PC-3 (cell line): ENCODE measurements at regions not wholly inside any gene's neighbourhood (a gene's known extent, or its start where the extent isn't known, plus 50 kb on each side); places are given as distances from the start of the nearest gene placed in this dataset.

Experiments
- ATAC-seq: fragments of 200-7000 bp; cut with Tn5 transposase; 2 replicates; pipeline ENCODE4 v1.9.1; 2020; ENCODE audit warnings: mild to moderate bottlenecking, moderate library complexity
- BruUV-seq: library from RNA; stranded (reverse); fragments of 400-500 nt; replicated peaks from 2 replicates; lab custom pipeline; 2021; lab: Mats Ljungman, UMichigan
- CTCF ChIA-PET: fragments of 300-600 bp; sonication (Branson Sonifier 250); formaldehyde crosslinking; loops from one replicate; lab custom pipeline; 2022; ENCODE audit warnings: antibody characterized with exemption; lab: Charles Lee
- POLR2A ChIA-PET: fragments of 300-600 bp; sonication (Branson Sonifier 250); formaldehyde crosslinking; loops from one replicate; lab custom pipeline; 2022; ENCODE audit warnings: antibody characterized with exemption; ENCODE audit not compliant: unreplicated experiment; lab: Charles Lee
- DNase-seq: peaks from one replicate; pipeline ENCODE4 v3.0.0-alpha.2; 2015
- H2AFZ ChIP-seq: fragments of 300-600 bp; sonication (generic); 2 replicates; pipeline ENCODE4 v1.6.0; 2016; ENCODE audit warnings: antibody characterized with exemption, low read length
- H3F3A ChIP-seq: fragments of 300-600 bp; sonication (generic); one replicate; pipeline ENCODE4 v1.6.0; 2017; ENCODE audit warnings: antibody characterized with exemption, low read length, control low read depth, mild to moderate bottlenecking; ENCODE audit not compliant: unreplicated experiment
- H3K27ac ChIP-seq: fragments of 300-600 bp; sonication (generic); 2 replicates; pipeline ENCODE4 v1.5.1; 2016; ENCODE audit warnings: mild to moderate bottlenecking, low read length
- H3K27me3 ChIP-seq: fragments of 300-600 bp; sonication (generic); 2 replicates; pipeline ENCODE4 v1.6.1; 2016; ENCODE audit warnings: low read length, mixed read lengths
- H3K36me3 ChIP-seq: fragments of 300-600 bp; sonication (generic); 2 replicates; pipeline ENCODE4 v1.6.1; 2016; ENCODE audit warnings: low read depth, mixed run types, low read length, mixed read lengths
- H3K4me1 ChIP-seq: fragments of 300-600 bp; sonication (generic); 2 replicates; pipeline ENCODE4 v1.5.1; 2016; ENCODE audit warnings: low read length; ENCODE audit not compliant: insufficient read depth
- H3K4me2 ChIP-seq: fragments of 300-600 bp; sonication (generic); 2 replicates; pipeline ENCODE4 v1.6.0; 2016; ENCODE audit warnings: low read length
- H3K4me3 ChIP-seq: fragments of 300-600 bp; sonication (generic); 2 replicates; pipeline ENCODE4 v1.5.1; 2016; ENCODE audit warnings: mild to moderate bottlenecking, low read length, mixed read lengths
- H3K79me2 ChIP-seq: fragments of 300-600 bp; sonication (generic); 2 replicates; pipeline ENCODE4 v1.6.1; 2017; ENCODE audit warnings: low read length, mixed read lengths
- H3K9ac ChIP-seq: fragments of 300-600 bp; sonication (generic); 2 replicates; pipeline ENCODE4 v1.6.0; 2016; ENCODE audit warnings: mild to moderate bottlenecking, low read length
- H3K9me2 ChIP-seq: fragments of 300-600 bp; sonication (generic); replicated peaks from 2 replicates; pipeline ENCODE4 v1.6.1; 2016; ENCODE audit warnings: mixed run types, low read length, mixed read lengths
- H3K9me3 ChIP-seq: fragments of 300-600 bp; sonication (generic); 2 replicates; pipeline ENCODE4 v1.6.1; 2016; ENCODE audit warnings: low read length, mixed read lengths
- H4K20me1 ChIP-seq: fragments of 300-600 bp; sonication (generic); 2 replicates; pipeline ENCODE4 v1.6.1; 2016; ENCODE audit warnings: low read length, mixed read lengths
- EZH2 ChIP-seq: fragments of 300-600 bp; sonication (generic); IDR thresholded peaks from one replicate; pipeline ENCODE4 v1.6.1; 2017; ENCODE audit warnings: antibody characterized with exemption, mild to moderate bottlenecking, low read length; ENCODE audit not compliant: unreplicated experiment
- EZH2phosphoT487 ChIP-seq: fragments of 300-600 bp; sonication (generic); IDR thresholded peaks from 2 replicates; pipeline ENCODE4 v1.6.1; 2018; ENCODE audit warnings: mild to moderate bottlenecking, antibody characterized with exemption, low read length, borderline replicate concordance
- intact Hi-C: fragments of 100-400 bp; cut with micrococcal nuclease; formaldehyde crosslinking; loops from 2 replicates; pipeline ENCODE4 v1.9.0; 2023
- TF ChIP-seq, protein P1 (sequence below): fragments of 300-600 bp; sonication (generic); conservative IDR thresholded peaks from 2 replicates; pipeline ENCODE4 v1.5.1; 2017; ENCODE audit warnings: antibody characterized with exemption, low read depth, mild to moderate bottlenecking, low read length

DNA sequence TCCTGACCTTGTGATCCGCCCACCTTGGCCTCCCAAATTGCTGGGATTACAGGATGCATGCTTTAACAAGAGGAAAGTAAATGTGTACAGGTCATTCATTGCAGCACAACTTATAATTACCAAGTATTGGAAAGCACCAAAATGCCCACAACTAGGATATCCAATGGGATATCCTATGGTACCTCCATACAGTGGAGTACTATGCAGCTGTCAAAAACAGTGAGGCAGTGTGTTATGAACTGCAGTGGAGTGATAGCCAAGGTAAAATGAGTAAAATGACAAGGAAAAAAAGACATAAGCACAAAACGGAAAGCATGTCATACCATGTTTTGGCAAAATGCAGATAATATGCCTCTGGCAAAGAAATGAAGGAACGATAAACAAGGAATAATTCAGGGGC, 87.6 kb downstream of the FOXL1 start:
- Histone ChIP-seq H2AFZ (no peak overlapping the region), H3K9me2 (no peaks in the 10 kb centered on the region), H3K4me2 (peak overlapping the region; percentile 78; the same call in 1 of the 2 replicates), H3K4me1 (peaks cover 32% of the 10 kb centered on the region), H3K27ac (peak overlapping the region; percentile 99), H3K27me3 (no peaks in the 10 kb centered on the region), H4K20me1 (no peaks in the 10 kb centered on the region), H3K9me3 (no peaks in the 10 kb centered on the region), H3K4me3 (no peak overlapping the region), H3K79me2 (no peaks in the 10 kb centered on the region), H3K9ac (peak overlapping the region; percentile 87), H3F3A (no peaks in the 10 kb centered on the region), H3K36me3 (no peaks in the 10 kb centered on the region)
- ATAC-seq, result no peak
- ChIA-PET POLR2A (interaction anchor here (0.6 to 0.7 kb wide), 2 partner anchors 90 to 101 kb away, joined by 3 to 8 read pairs; no protein-coding TSS in a partner anchor), CTCF (interaction anchor here (1.5 kb wide), 1 partner anchor 101 kb away, joined by 6 read pairs; no protein-coding TSS in a partner anchor)
- no TSS peak for BruUV-seq
- intact Hi-C loops, result loop anchor here (2.0 to 10.0 kb wide), 2 partner anchors 75 to 99 kb away; no protein-coding TSS in a partner anchor
- no peak for TF ChIP-seq EZH2phosphoT487
- no peak for DNase-seq

DNA sequence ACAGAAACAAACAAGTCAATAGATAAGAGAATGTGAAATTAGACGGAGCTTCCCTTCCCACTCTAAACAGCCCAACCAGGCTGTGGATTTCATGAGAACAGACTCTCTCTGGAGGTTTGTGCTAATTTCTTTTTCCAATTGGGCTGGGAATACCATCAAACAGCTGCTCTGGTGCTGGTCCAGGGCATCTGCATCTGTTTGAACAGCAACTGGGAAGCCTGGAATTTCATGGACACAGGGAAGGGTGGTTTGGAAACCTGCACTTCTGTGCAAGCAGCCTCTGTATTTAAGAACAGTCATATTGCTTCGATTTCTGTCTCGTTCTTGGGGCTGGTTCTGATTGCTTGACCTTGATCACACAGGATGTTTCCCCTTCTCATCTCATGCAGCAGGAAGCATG, 88.7 kb downstream of the FOXL1 start:
- H4K20me1 ChIP-seq, result no peaks in the 10 kb centered on the region
- H3K36me3 ChIP-seq, result no peaks in the 10 kb centered on the region
- no peaks in the 10 kb centered on the region for H3K79me2 ChIP-seq
- peaks cover 32% of the 10 kb centered on the region for H3K4me1 ChIP-seq
- ATAC-seq (no peak), DNase-seq (no peak)
- no peak overlapping the region for H2AFZ ChIP-seq
- H3K4me2 ChIP-seq, result no peak overlapping the region
- ChIA-PET POLR2A (no interaction called here), CTCF (no interaction called here)
- no peaks in the 10 kb centered on the region for H3K27me3 ChIP-seq
- no peak overlapping the region for H3K9ac ChIP-seq
- no peaks in the 10 kb centered on the region for H3K9me3 ChIP-seq
- intact Hi-C loops, result loop anchor here (10.0 kb wide), 1 partner anchor 98 kb away; no protein-coding TSS in a partner anchor
- no TSS peak for BruUV-seq
- H3F3A ChIP-seq, result no peaks in the 10 kb centered on the region
- H3K9me2 ChIP-seq, result no peaks in the 10 kb centered on the region
- no peak overlapping the region for H3K4me3 ChIP-seq
- no peak for TF ChIP-seq EZH2phosphoT487
- TF ChIP-seq EZH2, result no peak
- TF ChIP-seq, protein P1, sequence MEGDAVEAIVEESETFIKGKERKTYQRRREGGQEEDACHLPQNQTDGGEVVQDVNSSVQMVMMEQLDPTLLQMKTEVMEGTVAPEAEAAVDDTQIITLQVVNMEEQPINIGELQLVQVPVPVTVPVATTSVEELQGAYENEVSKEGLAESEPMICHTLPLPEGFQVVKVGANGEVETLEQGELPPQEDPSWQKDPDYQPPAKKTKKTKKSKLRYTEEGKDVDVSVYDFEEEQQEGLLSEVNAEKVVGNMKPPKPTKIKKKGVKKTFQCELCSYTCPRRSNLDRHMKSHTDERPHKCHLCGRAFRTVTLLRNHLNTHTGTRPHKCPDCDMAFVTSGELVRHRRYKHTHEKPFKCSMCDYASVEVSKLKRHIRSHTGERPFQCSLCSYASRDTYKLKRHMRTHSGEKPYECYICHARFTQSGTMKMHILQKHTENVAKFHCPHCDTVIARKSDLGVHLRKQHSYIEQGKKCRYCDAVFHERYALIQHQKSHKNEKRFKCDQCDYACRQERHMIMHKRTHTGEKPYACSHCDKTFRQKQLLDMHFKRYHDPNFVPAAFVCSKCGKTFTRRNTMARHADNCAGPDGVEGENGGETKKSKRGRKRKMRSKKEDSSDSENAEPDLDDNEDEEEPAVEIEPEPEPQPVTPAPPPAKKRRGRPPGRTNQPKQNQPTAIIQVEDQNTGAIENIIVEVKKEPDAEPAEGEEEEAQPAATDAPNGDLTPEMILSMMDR, result no peak
- H3K27ac ChIP-seq, result no peak overlapping the region

DNA sequence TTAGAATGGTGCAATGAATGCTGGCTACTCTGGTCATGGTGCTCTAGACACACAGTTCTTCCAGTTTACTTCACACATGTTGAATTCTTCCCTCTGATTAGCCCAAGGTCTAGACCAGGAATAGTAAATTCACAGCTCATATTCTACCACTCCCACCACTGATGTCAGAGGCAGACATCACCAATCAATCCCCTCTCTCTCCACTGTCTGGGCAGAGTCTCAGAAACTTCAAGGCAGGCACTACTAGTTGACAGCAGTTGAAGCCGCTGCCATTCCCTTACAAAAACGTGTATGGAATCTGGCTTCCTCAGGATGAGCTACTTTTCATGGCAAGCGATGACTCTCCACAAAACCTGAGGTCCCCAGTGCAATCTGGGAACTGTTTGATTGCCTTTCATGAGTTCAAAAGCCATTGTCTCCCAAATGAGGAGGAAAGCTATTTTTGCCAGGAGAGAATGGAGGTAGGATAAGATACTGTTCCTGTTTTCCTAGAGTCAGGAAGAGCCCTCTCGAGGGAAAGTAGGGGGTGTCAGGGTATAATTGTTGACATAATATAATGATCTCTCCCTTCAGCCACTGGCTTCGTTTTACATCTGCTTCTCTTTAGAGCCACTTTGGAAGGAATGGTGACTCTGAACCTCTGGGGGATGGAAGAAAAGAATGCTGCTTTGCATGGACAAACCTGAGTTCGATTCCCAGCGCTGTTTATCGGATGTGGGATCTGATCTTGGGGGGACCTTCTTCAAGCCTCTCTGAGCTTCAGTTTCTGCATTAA, 90.0 kb downstream of the FOXL1 start:
- Histone ChIP-seq H3K4me3 (no peak overlapping the region), H3K36me3 (no peaks in the 10 kb centered on the region), H3K9ac (no peak overlapping the region), H3K27me3 (no peaks in the 10 kb centered on the region), H3K4me1 (peaks cover 26% of the 10 kb centered on the region), H3K9me2 (no peaks in the 10 kb centered on the region), H3F3A (no peaks in the 10 kb centered on the region), H3K27ac (no peak overlapping the region), H3K79me2 (no peaks in the 10 kb centered on the region), H2AFZ (no peak overlapping the region), H3K9me3 (no peaks in the 10 kb centered on the region), H3K4me2 (no peak overlapping the region), H4K20me1 (no peaks in the 10 kb centered on the region)
- BruUV-seq, result no TSS peak
- ATAC-seq (no peak), DNase-seq (peak; percentile 11)
- TF ChIP-seq EZH2phosphoT487, result no peak
- TF ChIP-seq, protein P1, result no peak
- TF ChIP-seq EZH2, result no peak
- CTCF ChIA-PET, result interaction anchor here (0.6 kb wide), 1 partner anchor 160 kb away, joined by 4 read pairs; no protein-coding TSS in a partner anchor
- POLR2A ChIA-PET, result no interaction called here
- intact Hi-C loops, result loop anchor here (10.0 kb wide), 1 partner anchor 96 kb away; no protein-coding TSS in a partner anchor
